ENCODE measurements at regions not wholly inside any gene's neighbourhood (a gene's known extent, or its start where the extent isn't known, plus 50 kb on each side); places are given as distances from the start of the nearest gene placed in this dataset.

DNA sequence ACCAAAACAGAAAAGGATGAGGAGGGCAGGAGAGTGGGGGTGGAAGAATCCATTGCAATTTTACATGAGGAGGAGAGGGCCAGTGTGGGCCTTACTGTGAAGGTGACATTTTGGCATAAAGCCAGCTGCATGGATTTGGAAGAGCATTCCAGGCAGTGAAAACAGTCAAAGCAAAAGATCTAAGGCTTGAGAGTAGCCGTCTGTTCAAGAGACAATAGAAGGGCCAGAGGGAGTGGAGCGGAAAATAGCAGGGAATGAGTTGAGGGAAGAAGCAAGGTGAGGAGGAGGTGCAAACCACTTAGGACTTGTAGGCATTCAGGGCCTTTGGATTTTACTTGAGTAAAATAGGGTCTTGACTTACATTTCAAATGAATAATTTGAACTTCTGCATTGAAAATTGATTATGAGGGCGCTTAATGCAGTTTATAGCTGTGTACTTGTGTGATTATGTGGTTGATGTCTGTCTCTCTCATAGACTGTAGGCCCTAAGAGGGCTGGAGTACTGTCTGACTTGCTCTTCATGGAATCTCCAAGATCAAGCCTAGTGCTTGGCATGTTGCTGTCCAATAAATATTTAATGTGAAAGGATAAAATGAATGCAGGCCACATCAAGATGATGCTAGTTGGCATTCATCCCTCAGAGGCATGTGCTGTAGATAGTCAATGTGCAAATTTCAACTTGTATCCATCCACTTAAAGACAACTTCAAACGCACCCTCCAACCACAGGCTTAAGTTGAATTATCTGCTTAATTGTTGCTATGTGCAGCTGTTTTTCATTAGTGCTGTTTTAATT, 772.1 kb upstream of the RBFOX1 start:
- no peak overlapping the region for H3K4me2 ChIP-seq (ENCODE audit: low read depth, low read length)
- H4K20me1 ChIP-seq (ENCODE audit: insufficient read depth, low read length), result no peaks in the 10 kb centered on the region
- in situ Hi-C loops (cut with HindIII; ENCODE audit: extremely low pct_ligation_motif_present, low pct_unique_long_range_greater_than_20kb), result no loop called here
- ChIA-PET POLR2A (no interaction called here), CTCF (ENCODE audit: low intra/inter-chr PET ratio, low total read pairs) (no interaction called here)
- H3K36me3 ChIP-seq (replicated peaks in 1 of 2; ENCODE audit: control insufficient read depth in 1 of 2, insufficient read depth in 2 of 2, low read length in 2 of 2), result no peaks in the 10 kb centered on the region
- H3K4me1 ChIP-seq (ENCODE audit: insufficient read depth, low read length), result no peaks in the 10 kb centered on the region
- FAIRE-seq (no peak), ATAC-seq (no peak), DNase-seq (ENCODE audit: low spot score) (no peak)
- no peak overlapping the region for H3K9ac ChIP-seq (ENCODE audit: insufficient read depth, low read depth, low read length)
- BruUV-seq (replicated peaks), result no TSS peak
- no peaks in the 10 kb centered on the region for H3K79me2 ChIP-seq (ENCODE audit: insufficient read depth, low read length)
- no peak overlapping the region for H3K4me3 ChIP-seq (replicated peaks in 1 of 3; ENCODE audit: insufficient read depth in 1 of 3, low read depth in 2 of 3, low read length in 3 of 3)
- 31% methylated on average over 4 of the region's 4 CpGs for WGBS (ENCODE audit: low lambda C conversion rate)
- no peaks in the 10 kb centered on the region for H3K9me3 ChIP-seq (ENCODE audit: low read length)
- TF ChIP-seq RELA (CRISPR knock-in tag; IDR thresholded peaks at IDR 0.05) (no peak), WIZ (CRISPR knock-in tag; IDR thresholded peaks at IDR 0.05) (no peak), PTBP1 (IDR thresholded peaks at IDR 0.05; ENCODE audit: low read depth, low read length, poor library complexity, severe bottlenecking) (no peak), NCOA5 (CRISPR knock-in tag; IDR thresholded peaks at IDR 0.05) (no peak), ZNF792 (CRISPR knock-in tag; IDR thresholded peaks at IDR 0.05) (no peak)
- no peak overlapping the region for H3K27ac ChIP-seq (ENCODE audit: extremely low read length, insufficient read depth, low read length)
- no peaks in the 10 kb centered on the region; a peak in 1 of 5 replicates for H3K27me3 ChIP-seq (ENCODE audit: control insufficient read depth in 1 of 2, insufficient read depth in 2 of 2, low read length in 2 of 2)
- H2AFZ ChIP-seq (ENCODE audit: low read length), result no peak overlapping the region
- intact Hi-C loops (cut with micrococcal nuclease; ENCODE audit: unreplicated experiment), result no loop called here

DNA sequence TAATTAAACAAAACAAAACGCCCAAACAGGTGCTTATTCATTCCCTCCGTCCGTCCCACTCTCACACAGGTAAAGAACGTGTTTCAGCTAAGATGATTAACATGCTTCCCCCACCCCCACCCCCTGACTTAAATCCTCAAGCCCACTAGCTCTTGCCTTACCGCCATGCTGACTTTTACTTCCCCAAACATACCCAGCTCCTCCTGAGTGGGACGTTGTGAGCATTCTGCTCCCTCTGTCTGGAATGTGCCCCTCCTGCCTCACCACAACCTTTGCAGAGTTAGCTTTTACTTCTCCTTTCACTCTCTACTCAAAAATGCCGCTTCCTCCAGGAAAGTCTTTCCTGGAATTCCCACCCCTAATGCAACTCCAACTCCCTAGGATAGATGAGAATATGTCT, 774.0 kb upstream of the RBFOX1 start:
- ATAC-seq (no peak), FAIRE-seq (no peak), DNase-seq (ENCODE audit: low spot score) (no peak)
- no peak overlapping the region for H3K4me2 ChIP-seq (ENCODE audit: low read depth, low read length)
- H3K4me1 ChIP-seq (ENCODE audit: insufficient read depth, low read length), result no peaks in the 10 kb centered on the region
- H3K27ac ChIP-seq (ENCODE audit: extremely low read length, insufficient read depth, low read length), result no peak overlapping the region
- TF ChIP-seq TGIF2 (CRISPR knock-in tag; IDR thresholded peaks at IDR 0.05) (no peak), ZFYVE20 (CRISPR knock-in tag; IDR thresholded peaks at IDR 0.05; ENCODE audit: borderline replicate concordance, low read depth) (no peak), NFRKB (IDR thresholded peaks at IDR 0.05) (no peak), ZBTB8A (CRISPR knock-in tag; IDR thresholded peaks at IDR 0.05; ENCODE audit: borderline replicate concordance, low read depth) (no peak), ZNF850 (CRISPR knock-in tag; conservative IDR thresholded peaks at IDR 0.05) (no peak)
- TF ChIP-seq, protein P1, sequence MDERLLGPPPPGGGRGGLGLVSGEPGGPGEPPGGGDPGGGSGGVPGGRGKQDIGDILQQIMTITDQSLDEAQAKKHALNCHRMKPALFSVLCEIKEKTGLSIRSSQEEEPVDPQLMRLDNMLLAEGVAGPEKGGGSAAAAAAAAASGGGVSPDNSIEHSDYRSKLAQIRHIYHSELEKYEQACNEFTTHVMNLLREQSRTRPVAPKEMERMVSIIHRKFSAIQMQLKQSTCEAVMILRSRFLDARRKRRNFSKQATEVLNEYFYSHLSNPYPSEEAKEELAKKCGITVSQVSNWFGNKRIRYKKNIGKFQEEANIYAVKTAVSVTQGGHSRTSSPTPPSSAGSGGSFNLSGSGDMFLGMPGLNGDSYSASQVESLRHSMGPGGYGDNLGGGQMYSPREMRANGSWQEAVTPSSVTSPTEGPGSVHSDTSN (CRISPR knock-in tag; IDR thresholded peaks at IDR 0.05), result no peak
- TF ChIP-seq, protein P2, sequence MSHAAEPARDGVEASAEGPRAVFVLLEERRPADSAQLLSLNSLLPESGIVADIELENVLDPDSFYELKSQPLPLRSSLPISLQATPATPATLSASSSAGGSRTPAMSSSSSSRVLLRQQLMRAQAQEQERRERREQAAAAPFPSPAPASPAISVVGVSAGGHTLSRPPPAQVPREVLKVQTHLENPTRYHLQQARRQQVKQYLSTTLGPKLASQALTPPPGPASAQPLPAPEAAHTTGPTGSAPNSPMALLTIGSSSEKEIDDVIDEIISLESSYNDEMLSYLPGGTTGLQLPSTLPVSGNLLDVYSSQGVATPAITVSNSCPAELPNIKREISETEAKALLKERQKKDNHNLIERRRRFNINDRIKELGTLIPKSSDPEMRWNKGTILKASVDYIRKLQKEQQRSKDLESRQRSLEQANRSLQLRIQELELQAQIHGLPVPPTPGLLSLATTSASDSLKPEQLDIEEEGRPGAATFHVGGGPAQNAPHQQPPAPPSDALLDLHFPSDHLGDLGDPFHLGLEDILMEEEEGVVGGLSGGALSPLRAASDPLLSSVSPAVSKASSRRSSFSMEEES (CRISPR knock-in tag; IDR thresholded peaks at IDR 0.05), result no peak
- H3K4me3 ChIP-seq (replicated peaks in 1 of 3; ENCODE audit: insufficient read depth in 1 of 3, low read depth in 2 of 3, low read length in 3 of 3), result no peak overlapping the region
- no TSS peak for BruUV-seq (replicated peaks)
- no peaks in the 10 kb centered on the region for H4K20me1 ChIP-seq (ENCODE audit: insufficient read depth, low read length)
- no peak overlapping the region for H3K9ac ChIP-seq (ENCODE audit: insufficient read depth, low read depth, low read length)
- H3K27me3 ChIP-seq (ENCODE audit: control insufficient read depth in 1 of 2, insufficient read depth in 2 of 2, low read length in 2 of 2), result no peaks in the 10 kb centered on the region; a peak in 1 of 5 replicates
- 4% methylated on average over 7 of the region's 7 CpGs for WGBS (ENCODE audit: low lambda C conversion rate)
- no peak overlapping the region for H2AFZ ChIP-seq (ENCODE audit: low read length)
- no peaks in the 10 kb centered on the region for H3K9me3 ChIP-seq (ENCODE audit: low read length)
- in situ Hi-C loops (cut with HindIII; ENCODE audit: extremely low pct_ligation_motif_present, low pct_unique_long_range_greater_than_20kb), result no loop called here
- CTCF ChIA-PET (ENCODE audit: low intra/inter-chr PET ratio, low total read pairs), result no interaction called here
- H3K79me2 ChIP-seq (ENCODE audit: insufficient read depth, low read length), result no peaks in the 10 kb centered on the region
- H3K36me3 ChIP-seq (replicated peaks in 1 of 2; ENCODE audit: control insufficient read depth in 1 of 2, insufficient read depth in 2 of 2, low read length in 2 of 2), result no peaks in the 10 kb centered on the region
- intact Hi-C loops (cut with micrococcal nuclease; ENCODE audit: unreplicated experiment), result no loop called here
- POLR2A ChIA-PET, result no interaction called here

Measured in HepG2 (cell line).